Retinal pigment epithelial cell (primary cell): ENCODE measurements at regions not wholly inside any gene's neighbourhood (a gene's known extent, or its start where the extent isn't known, plus 50 kb on each side); places are given as distances from the start of the nearest gene placed in this dataset.

Experiments
- DNase-seq: peaks from one replicate; pipeline ENCODE4 v3.0.0-alpha.2; 2010; ENCODE audit warnings: low read depth
- H3K4me3 ChIP-seq: 2 replicates; pipeline ENCODE4 v1.5.1; 2011; ENCODE audit warnings: mild to moderate bottlenecking, low read length, control low read depth, moderate library complexity
- CTCF ChIP-seq: conservative IDR thresholded peaks from 2 replicates; pipeline ENCODE4 v1.5.1; 2011; ENCODE audit warnings: low read depth, low read length, control low read depth, inconsistent platforms

- H3K4me3 ChIP-seq = no peak overlapping the region
- no peak for TF ChIP-seq CTCF
- DNase-seq = peak; percentile 38
Observed at GRCh38 chr12:93022603-93023340, 93.7 kb upstream of the EEA1 start.

- DNase-seq = peak; percentile 31
- peak; percentile 61 for TF ChIP-seq CTCF
- no peak overlapping the region for H3K4me3 ChIP-seq
Observed at GRCh38 chr12:93025145-93026103, 96.3 kb upstream of the EEA1 start.

- no peak overlapping the region for H3K4me3 ChIP-seq
- no peak for DNase-seq
- TF ChIP-seq CTCF = no peak
Observed at GRCh38 chr12:93027041-93027440, 97.9 kb upstream of the EEA1 start.

GRCh38 chr12:93029091-93029490 is 100.0 kb upstream of the EEA1 start:
- TF ChIP-seq CTCF = no peak
- no peak overlapping the region for H3K4me3 ChIP-seq
- DNase-seq = no peak

- no peak overlapping the region for H3K4me3 ChIP-seq
- no peak for DNase-seq
- TF ChIP-seq CTCF = no peak
Observed at GRCh38 chr12:93031028-93031427, 101.9 kb upstream of the EEA1 start.

GRCh38 chr12:93032758-93033157 is 103.7 kb upstream of the EEA1 start:
- H3K4me3 ChIP-seq = no peak overlapping the region
- DNase-seq = no peak
- TF ChIP-seq CTCF = no peak
